ENCODE measurements at regions not wholly inside any gene's neighbourhood (a gene's known extent, or its start where the extent isn't known, plus 50 kb on each side); places are given as distances from the start of the nearest gene placed in this dataset.

GRCh38 chrX:94455782-94456181 is 781.8 kb downstream of the FAM133A start:
- Histone ChIP-seq H3K4me3 (no peak overlapping the region), H3K4me1 (no peaks in the 10 kb centered on the region), H3K36me3 (no peaks in the 10 kb centered on the region), H3K27ac (replicated peaks) (no peak overlapping the region), H3K27me3 (ENCODE audit: low read depth) (no peaks in the 10 kb centered on the region), H3K9me3 (replicated peaks) (no peaks in the 10 kb centered on the region)
- intact Hi-C loops (cut with micrococcal nuclease) = no loop called here
- TF ChIP-seq CTCF (IDR thresholded peaks at IDR 0.05; ENCODE audit: borderline replicate concordance) = no peak
- no peak for DNase-seq

- no peaks in the 10 kb centered on the region for H3K4me1 ChIP-seq
- no peaks in the 10 kb centered on the region for H3K27me3 ChIP-seq (ENCODE audit: low read depth)
- H3K4me3 ChIP-seq = no peak overlapping the region
Observed at GRCh38 chrX:94492541-94492940, 818.5 kb downstream of the FAM133A start.

GRCh38 chrX:94493405-94493804 is 819.4 kb downstream of the FAM133A start:
- H3K36me3 ChIP-seq = no peaks in the 10 kb centered on the region
- H3K27me3 ChIP-seq (ENCODE audit: low read depth) = no peaks in the 10 kb centered on the region
- no peak for DNase-seq
- H3K27ac ChIP-seq (replicated peaks) = no peak overlapping the region
- H3K9me3 ChIP-seq (replicated peaks) = no peaks in the 10 kb centered on the region
- intact Hi-C loops (cut with micrococcal nuclease) = no loop called here
- no peak for TF ChIP-seq CTCF (IDR thresholded peaks at IDR 0.05; ENCODE audit: borderline replicate concordance)
- no peak overlapping the region for H3K4me3 ChIP-seq
- H3K4me1 ChIP-seq = no peaks in the 10 kb centered on the region

More at GRCh38 chrX:94492541-94492940, 818.5 kb downstream of the FAM133A start:
- no peaks in the 10 kb centered on the region for H3K9me3 ChIP-seq (replicated peaks)
- DNase-seq = no peak
- no peaks in the 10 kb centered on the region for H3K36me3 ChIP-seq
- H3K27ac ChIP-seq (replicated peaks) = no peak overlapping the region
- TF ChIP-seq CTCF (IDR thresholded peaks at IDR 0.05; ENCODE audit: borderline replicate concordance) = no peak
- intact Hi-C loops (cut with micrococcal nuclease) = no loop called here

- no peak for DNase-seq
- no peak overlapping the region for H3K4me3 ChIP-seq
- H3K27ac ChIP-seq (replicated peaks) = no peak overlapping the region
- H3K4me1 ChIP-seq = no peaks in the 10 kb centered on the region
- TF ChIP-seq CTCF (IDR thresholded peaks at IDR 0.05; ENCODE audit: borderline replicate concordance) = no peak
- no peaks in the 10 kb centered on the region for H3K36me3 ChIP-seq
- intact Hi-C loops (cut with micrococcal nuclease) = no loop called here
- no peaks in the 10 kb centered on the region for H3K27me3 ChIP-seq (ENCODE audit: low read depth)
- no peaks in the 10 kb centered on the region for H3K9me3 ChIP-seq (replicated peaks)
Observed at GRCh38 chrX:94511564-94511963, 837.6 kb downstream of the FAM133A start.

- intact Hi-C loops (cut with micrococcal nuclease) = no loop called here
- Histone ChIP-seq H3K4me1 (no peaks in the 10 kb centered on the region), H3K4me3 (no peak overlapping the region), H3K36me3 (no peaks in the 10 kb centered on the region), H3K27ac (replicated peaks) (no peak overlapping the region), H3K9me3 (replicated peaks) (no peaks in the 10 kb centered on the region), H3K27me3 (ENCODE audit: low read depth) (no peaks in the 10 kb centered on the region)
- DNase-seq = no peak
- no peak for TF ChIP-seq CTCF (IDR thresholded peaks at IDR 0.05; ENCODE audit: borderline replicate concordance)
Observed at GRCh38 chrX:94515009-94515408, 841.0 kb downstream of the FAM133A start.

- Histone ChIP-seq H3K9me3 (replicated peaks) (peaks cover 14% of the 10 kb centered on the region), H3K27ac (replicated peaks) (no peak overlapping the region), H3K36me3 (no peaks in the 10 kb centered on the region), H3K27me3 (ENCODE audit: low read depth) (no peaks in the 10 kb centered on the region), H3K4me3 (no peak overlapping the region), H3K4me1 (no peaks in the 10 kb centered on the region)
- DNase-seq = no peak
- intact Hi-C loops (cut with micrococcal nuclease) = no loop called here
- no peak for TF ChIP-seq CTCF (IDR thresholded peaks at IDR 0.05; ENCODE audit: borderline replicate concordance)
Observed at GRCh38 chrX:94524867-94525266, 850.9 kb downstream of the FAM133A start.

Data from left ventricle myocardium inferior (tissue), 1 donor.